ENCODE measurements at regions not wholly inside any gene's neighbourhood (a gene's known extent, or its start where the extent isn't known, plus 50 kb on each side); places are given as distances from the start of the nearest gene placed in this dataset.

- TF ChIP-seq ZNF165 (CRISPR knock-in tag; IDR thresholded peaks at IDR 0.05; ENCODE audit: borderline replicate concordance) (no peak), NFIC (IDR thresholded peaks at IDR 0.05) (no peak), HINFP (tag; conservative IDR thresholded peaks at IDR 0.05; ENCODE audit: low read depth) (no peak), ZNF282 (CRISPR knock-in tag; IDR thresholded peaks at IDR 0.05) (no peak), ATF7 (IDR thresholded peaks at IDR 0.05) (0 out of 2 replicates have a peak, but pooled peaks have one; percentile 32), SMC3 (conservative IDR thresholded peaks at IDR 0.05; ENCODE audit: insufficient read depth, low read depth, low read length) (peak; percentile 51), EZH2 (IDR thresholded peaks at IDR 0.05; ENCODE audit: borderline replicate concordance, low read depth, low read length) (no peak), HNRNPL (IDR thresholded peaks at IDR 0.05; ENCODE audit: low read depth, low read length) (no peak), NCOR1 (IDR thresholded peaks at IDR 0.05) (no peak), ZNF174 (CRISPR knock-in tag; IDR thresholded peaks at IDR 0.05) (no peak), YBX1 (IDR thresholded peaks at IDR 0.05) (no peak)
Observed at GRCh38 chr14:100416921-100417860, 94.1 kb downstream of the SLC25A47 start.
